NCI-H2196 (cell line): ENCODE measurements at regions not wholly inside any gene's neighbourhood (a gene's known extent, or its start where the extent isn't known, plus 50 kb on each side); places are given as distances from the start of the nearest gene placed in this dataset.

Experiments
- DNase-seq: peaks from one replicate; lab custom pipeline; 2025; ENCODE audit not compliant: unreplicated experiment; lab: John Stamatoyannopoulos, UW

DNA sequence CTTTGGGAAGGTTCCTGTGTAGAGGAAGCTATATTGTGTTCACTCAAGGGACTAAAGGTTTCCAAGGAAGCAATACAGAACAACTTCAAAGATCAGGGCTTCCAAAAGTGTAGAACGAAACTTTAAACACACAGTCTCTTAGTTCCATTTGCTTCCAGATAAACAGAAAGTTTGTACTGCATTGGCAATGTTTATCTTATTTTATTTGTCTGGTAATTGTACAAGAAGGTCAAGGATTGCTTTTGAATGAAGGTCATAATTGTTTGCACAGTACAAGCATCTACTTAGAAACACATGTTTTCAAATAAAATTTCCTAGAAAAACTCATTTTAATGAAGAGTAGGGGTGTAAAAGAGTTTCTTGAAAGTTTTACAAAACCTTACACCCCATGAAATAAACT, 712.7 kb upstream of the SGCG start:
- no peak for DNase-seq

DNA sequence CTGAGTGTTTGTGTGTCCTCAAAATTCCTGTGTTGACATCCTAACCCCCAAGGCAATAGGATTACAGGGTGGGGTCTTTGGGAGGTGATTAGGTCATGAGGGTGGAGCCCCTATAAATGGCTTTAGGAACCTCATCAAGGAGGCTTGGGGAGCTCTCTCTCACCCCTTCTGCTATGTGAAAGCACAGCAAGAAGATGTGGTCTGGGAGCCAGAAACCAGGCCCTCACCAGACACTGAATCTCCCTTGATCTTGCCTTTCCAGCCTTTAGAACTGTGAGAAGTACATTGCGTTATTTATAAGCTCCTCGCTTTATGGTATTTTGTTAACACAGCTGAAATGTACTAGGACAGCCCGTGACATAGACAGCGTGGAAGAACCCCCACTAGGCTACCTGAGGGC, 712.0 kb upstream of the SGCG start:
- no peak for DNase-seq

DNA sequence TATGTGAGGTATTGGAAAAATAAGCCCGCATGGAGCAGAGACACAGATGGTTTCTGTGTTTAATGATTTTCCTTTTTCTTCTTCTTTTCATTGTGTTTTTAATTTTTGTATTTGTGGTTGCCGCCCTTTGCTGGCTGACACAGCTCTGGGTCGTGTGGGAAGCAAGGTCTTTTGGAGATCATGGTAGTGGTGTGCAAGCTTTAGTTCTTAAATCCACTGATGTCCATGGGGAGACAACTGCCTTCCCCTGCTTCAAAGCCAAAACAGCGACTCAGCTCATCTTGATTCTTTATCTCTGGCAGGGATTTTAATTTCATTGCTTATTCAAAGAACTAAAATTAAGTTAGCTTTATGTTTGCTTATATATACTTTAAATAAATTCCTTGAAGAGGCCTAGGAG, 711.3 kb upstream of the SGCG start:
- DNase-seq = no peak

DNA sequence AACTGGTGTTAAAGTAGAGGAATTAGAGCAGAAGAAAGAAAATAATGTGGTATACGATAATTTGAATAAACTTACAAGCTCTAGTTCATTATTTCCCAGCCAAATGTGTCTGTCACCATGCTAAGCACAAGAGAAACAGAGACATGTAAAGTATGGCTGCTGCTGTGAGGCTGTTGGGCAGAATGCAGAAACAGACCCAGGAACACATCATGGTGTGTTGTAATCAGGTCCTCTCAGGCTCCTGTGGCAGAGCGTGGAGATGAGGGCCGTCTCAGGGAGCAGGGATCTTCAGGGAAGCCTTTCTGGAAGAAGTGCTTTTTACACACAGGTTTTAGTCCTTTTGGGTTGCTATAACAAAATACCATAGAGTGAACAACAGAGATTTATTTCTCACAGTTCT, 710.7 kb upstream of the SGCG start:
- DNase-seq = no peak

- DNase-seq = no peak
Measured at GRCh38 chr13:22482496-22483000, 698.2 kb upstream of the SGCG start.

DNA sequence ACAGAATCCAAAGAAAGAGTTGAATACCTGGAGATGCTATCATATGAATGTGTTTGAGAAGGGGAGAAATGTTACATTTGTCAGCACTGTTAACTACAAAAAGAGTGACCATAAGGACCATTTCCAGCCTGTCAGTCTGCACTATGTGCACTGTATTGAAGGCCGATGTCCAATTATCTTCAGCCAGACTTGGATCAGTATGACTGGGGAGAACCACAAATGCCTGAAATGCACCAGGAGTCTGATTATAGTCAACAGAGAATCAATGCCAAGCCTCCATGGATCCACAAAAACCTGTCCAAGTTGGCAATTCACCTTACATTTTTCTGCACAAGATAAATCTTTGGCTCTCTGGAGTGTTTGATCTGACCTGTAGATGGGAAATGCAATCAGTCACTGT, 697.5 kb upstream of the SGCG start:
- DNase-seq = no peak

- no peak for DNase-seq
Measured at GRCh38 chr13:22486490-22486889, 694.3 kb upstream of the SGCG start.

DNA sequence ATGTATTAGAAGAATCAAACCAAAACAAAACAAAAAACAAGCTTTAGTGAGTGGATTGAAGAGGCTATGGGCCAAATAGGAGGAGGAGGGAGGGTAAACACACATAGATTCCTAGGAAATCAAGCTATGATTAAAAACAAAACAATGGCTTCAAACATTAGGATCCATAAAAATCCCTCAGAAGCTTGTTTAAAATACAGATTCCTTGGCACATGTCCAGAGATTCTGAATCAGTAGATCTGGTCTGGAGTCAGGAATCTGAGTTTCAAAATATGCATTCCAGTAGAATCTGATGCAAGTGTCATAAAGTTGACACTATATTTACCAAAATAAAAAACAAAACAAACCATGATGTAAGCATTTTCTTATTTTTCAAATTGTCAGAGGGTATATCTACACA, 692.8 kb upstream of the SGCG start:
- DNase-seq = no peak

- no peak for DNase-seq
Measured at GRCh38 chr13:22489771-22490170, 691.0 kb upstream of the SGCG start.

- DNase-seq = no peak
Measured at GRCh38 chr13:22495819-22496218, 685.0 kb upstream of the SGCG start.

- DNase-seq = no peak
Measured at GRCh38 chr13:22496803-22497508, 683.8 kb upstream of the SGCG start.

GRCh38 chr13:22497991-22498780, 682.6 kb upstream of the SGCG start:
- DNase-seq = no peak

DNA sequence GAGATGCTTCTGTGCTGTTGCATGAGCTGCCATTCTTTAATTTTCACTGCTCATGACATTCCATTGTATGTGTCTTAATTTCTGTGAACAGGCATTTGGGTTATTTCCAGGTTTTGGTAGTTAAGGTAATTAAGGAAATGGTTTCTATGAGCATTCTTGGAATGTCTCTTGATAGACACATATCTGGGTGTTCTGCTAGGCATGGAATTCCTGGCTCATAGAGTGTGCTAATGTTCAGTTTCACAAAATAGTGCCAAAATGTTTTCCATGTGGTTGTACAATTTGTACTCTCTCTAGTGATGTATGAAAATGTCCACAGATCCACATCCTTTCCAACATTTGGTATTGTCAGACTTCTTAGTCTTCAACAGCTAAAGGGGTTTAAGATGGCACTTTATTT, 680.9 kb upstream of the SGCG start:
- DNase-seq = no peak

GRCh38 chr13:22505489-22505888, 675.3 kb upstream of the SGCG start:
- no peak for DNase-seq

GRCh38 chr13:22506096-22506691, 674.6 kb upstream of the SGCG start:
- DNase-seq = no peak

GRCh38 chr13:22517544-22517943, 663.2 kb upstream of the SGCG start:
- DNase-seq = peak; percentile 2

DNA sequence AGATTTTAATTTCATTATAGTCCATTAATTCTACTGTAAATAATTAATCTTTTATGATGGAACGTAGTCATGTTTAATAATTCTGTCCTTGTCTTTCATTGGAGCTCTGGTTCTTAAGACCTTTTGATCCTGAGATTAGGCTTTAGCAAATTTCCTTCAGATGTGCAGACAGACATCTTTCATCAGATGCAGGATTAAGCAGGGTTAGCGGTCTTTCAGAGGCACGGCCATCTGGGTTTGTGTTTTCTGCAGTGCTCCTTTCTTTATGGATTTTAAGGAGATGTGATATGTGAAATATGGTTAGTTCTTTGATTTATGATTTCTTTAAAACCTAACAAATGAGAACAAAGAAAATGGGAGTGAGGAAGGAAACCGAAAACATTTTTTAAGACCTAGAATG, 643.9 kb upstream of the SGCG start:
- no peak for DNase-seq

DNA sequence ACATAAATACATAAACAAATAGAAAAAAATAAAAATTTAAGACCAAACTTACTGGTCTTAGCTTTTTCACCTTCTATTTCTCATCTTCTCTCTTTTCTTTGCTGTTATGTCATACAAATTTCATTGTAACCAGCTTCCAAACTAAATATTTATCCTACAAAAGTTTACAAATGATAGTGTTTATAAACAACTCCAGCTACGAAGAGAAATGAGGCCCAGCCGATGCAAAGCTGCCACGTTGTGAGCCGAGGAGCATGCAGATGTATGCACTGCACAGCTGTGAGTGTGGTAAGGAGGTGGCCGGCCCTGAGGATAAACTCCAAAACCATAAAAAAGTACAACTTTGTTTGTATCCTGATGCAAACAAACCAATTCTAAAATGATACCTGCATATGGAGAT, 642.4 kb upstream of the SGCG start:
- no peak for DNase-seq

GRCh38 chr13:22549126-22549525, 631.7 kb upstream of the SGCG start:
- no peak for DNase-seq

GRCh38 chr13:22561581-22561980, 619.2 kb upstream of the SGCG start:
- peak; percentile 21 for DNase-seq

DNA sequence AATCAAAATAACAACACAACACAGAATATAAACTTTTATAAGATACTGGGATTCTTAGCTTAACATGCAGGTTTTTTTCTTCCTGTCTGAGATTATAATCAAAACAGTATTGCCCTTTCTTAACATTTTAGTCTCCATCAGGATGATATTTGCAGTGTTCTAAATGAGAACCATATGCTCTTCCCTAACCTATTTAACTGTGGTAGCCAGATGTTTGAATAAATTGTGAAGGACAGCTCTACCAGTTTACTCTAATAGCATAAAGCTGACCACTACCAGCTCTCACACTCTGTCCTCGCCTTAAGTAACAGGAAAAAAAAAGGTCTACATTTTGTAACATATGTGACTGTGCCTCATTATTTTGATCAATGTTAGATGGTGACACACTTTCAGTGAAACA, 618.7 kb upstream of the SGCG start:
- no peak for DNase-seq

DNA sequence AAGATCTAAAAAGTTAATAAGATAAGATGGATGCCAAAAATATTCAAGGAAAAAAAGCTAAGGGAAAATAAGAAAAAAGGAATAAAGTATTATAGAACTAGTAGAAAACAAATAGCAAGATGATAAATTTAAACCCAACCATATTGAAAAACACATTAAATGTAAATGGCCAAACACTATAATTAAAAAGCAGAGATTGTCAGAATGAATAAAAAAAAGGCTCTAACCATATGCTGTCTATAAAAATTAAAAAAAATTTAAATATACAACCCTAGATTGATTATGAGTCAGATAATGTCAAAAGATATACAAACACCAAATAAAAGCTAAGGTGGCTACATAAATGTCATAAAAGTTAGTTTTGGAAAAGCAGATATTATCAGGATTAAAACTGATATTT, 617.5 kb upstream of the SGCG start:
- DNase-seq = no peak
